Neural progenitor cell (in vitro differentiated cells): ENCODE measurements at regions not wholly inside any gene's neighbourhood (a gene's known extent, or its start where the extent isn't known, plus 50 kb on each side); places are given as distances from the start of the nearest gene placed in this dataset.
A peak's percentile ranks its signal among the peaks of the same experiment; 100 is the strongest.

Source experiments
- DNase-seq: peaks from one replicate; pipeline ENCODE4 v3.0.0-alpha.2; 2016; ENCODE audit warnings: low spot score
- H2AFZ ChIP-seq: fragments of 200-600 bp; sonication (generic); replicated peaks from 2 replicates; pipeline ENCODE4 v1.6.1; 2016; ENCODE audit warnings: antibody characterized with exemption
- H3F3A ChIP-seq: fragments of 200-600 bp; sonication (generic); 2 replicates; pipeline ENCODE4 v1.6.1; 2016; ENCODE audit warnings: antibody characterized with exemption, low read depth
- H3K27ac ChIP-seq: fragments of 200-600 bp; sonication (generic); 2 replicates; pipeline ENCODE4 v1.5.1; 2016; ENCODE audit warnings: mild to moderate bottlenecking
- H3K27me3 ChIP-seq: fragments of 200-600 bp; sonication (generic); 2 replicates; pipeline ENCODE4 v1.6.1; 2016; ENCODE audit warnings: mild to moderate bottlenecking, moderate library complexity
- H3K36me3 ChIP-seq: fragments of 200-600 bp; sonication (generic); 2 replicates; pipeline ENCODE4 v1.5.1; 2016
- H3K4me1 ChIP-seq: fragments of 200-600 bp; sonication (generic); 2 replicates; pipeline ENCODE4 v1.6.1; 2016; ENCODE audit warnings: mixed run types
- H3K4me2 ChIP-seq: fragments of 200-600 bp; sonication (generic); 2 replicates; pipeline ENCODE4 v1.6.1; 2016
- H3K4me3 ChIP-seq: fragments of 200-600 bp; sonication (generic); 2 replicates; pipeline ENCODE4 v1.5.1; 2016
- H3K79me2 ChIP-seq: fragments of 200-600 bp; sonication (generic); 2 replicates; pipeline ENCODE4 v1.6.1; 2016; ENCODE audit warnings: low read depth
- H3K9ac ChIP-seq: fragments of 200-600 bp; sonication (generic); 2 replicates; pipeline ENCODE4 v1.6.1; 2016
- H3K9me3 ChIP-seq: fragments of 200-600 bp; sonication (generic); 2 replicates; pipeline ENCODE4 v1.5.1; 2016; ENCODE audit warnings: low read depth
- H4K20me1 ChIP-seq: fragments of 200-600 bp; sonication (generic); 2 replicates; pipeline ENCODE4 v1.6.1; 2016; ENCODE audit warnings: low read depth
- H3K27ac Mint-ChIP-seq: 3 replicates; pipeline ENCODE4 v1.8.0; 2021; ENCODE audit warnings: mixed read lengths
- H3K27me3 Mint-ChIP-seq: 2 replicates; pipeline ENCODE4 v1.8.0; 2022; ENCODE audit warnings: low read depth, mild to moderate bottlenecking, inconsistent platforms, moderate library complexity, mixed read lengths; ENCODE audit not compliant: insufficient read depth
- H3K36me3 Mint-ChIP-seq: 3 replicates; pipeline ENCODE4 v1.8.0; 2021; ENCODE audit warnings: mixed read lengths
- H3K4me1 Mint-ChIP-seq: 3 replicates; pipeline ENCODE4 v1.8.0; 2021; ENCODE audit warnings: mixed read lengths
- H3K4me3 Mint-ChIP-seq: 3 replicates; pipeline ENCODE4 v1.8.0; 2021; ENCODE audit warnings: mild to moderate bottlenecking, moderate library complexity, mixed read lengths
- H3K9me3 Mint-ChIP-seq: 3 replicates; pipeline ENCODE4 v1.8.0; 2020; ENCODE audit warnings: mixed read lengths
- CTCF ChIP-seq: fragments of 200-600 bp; sonication (generic); IDR thresholded peaks from 2 replicates; pipeline ENCODE4 v1.5.1; 2017; ENCODE audit warnings: antibody characterized with exemption, mild to moderate bottlenecking
- EZH2 ChIP-seq: fragments of 200-600 bp; sonication (generic); IDR thresholded peaks from 2 replicates; pipeline ENCODE4 v1.6.1; 2017; ENCODE audit warnings: antibody characterized with exemption, mild to moderate bottlenecking, moderate library complexity
- EZH2phosphoT487 ChIP-seq: fragments of 200-600 bp; sonication (generic); IDR thresholded peaks from 2 replicates; pipeline ENCODE4 v1.6.1; 2017; ENCODE audit warnings: antibody characterized with exemption

- H3F3A ChIP-seq = no peaks in the 10 kb centered on the region
- H3K4me1 ChIP-seq = no peaks in the 10 kb centered on the region
- H3K4me3 ChIP-seq = no peak overlapping the region
- no peak overlapping the region for H3K4me2 ChIP-seq
- H3K36me3 Mint-ChIP-seq = no peaks in the 10 kb centered on the region
- H2AFZ ChIP-seq = no peak overlapping the region
- no peak overlapping the region for H3K9ac ChIP-seq
- no peak for TF ChIP-seq EZH2
- no peak for TF ChIP-seq EZH2phosphoT487
- no peak for TF ChIP-seq CTCF
- no peaks in the 10 kb centered on the region for H3K27me3 ChIP-seq
- DNase-seq = no peak
- H3K9me3 Mint-ChIP-seq = no peaks in the 10 kb centered on the region
- no peak overlapping the region for H3K27ac Mint-ChIP-seq
- no peaks in the 10 kb centered on the region for H3K4me1 Mint-ChIP-seq
- H3K36me3 ChIP-seq = no peaks in the 10 kb centered on the region
- no peaks in the 10 kb centered on the region for H3K27me3 Mint-ChIP-seq
- no peaks in the 10 kb centered on the region for H3K79me2 ChIP-seq
- H4K20me1 ChIP-seq = no peaks in the 10 kb centered on the region
- H3K27ac ChIP-seq = no peak overlapping the region
- no peaks in the 10 kb centered on the region for H3K9me3 ChIP-seq
- H3K4me3 Mint-ChIP-seq = no peak overlapping the region
These were observed 118.1 kb downstream of the RERGL start for GRCh38 chr12:17971850-17972249.

- Histone ChIP-seq H3F3A (no peaks in the 10 kb centered on the region), H3K27me3 (no peaks in the 10 kb centered on the region), H3K9me3 (no peaks in the 10 kb centered on the region), H3K4me1 (no peaks in the 10 kb centered on the region), H3K79me2 (no peaks in the 10 kb centered on the region), H3K36me3 (no peaks in the 10 kb centered on the region), H4K20me1 (no peaks in the 10 kb centered on the region), H3K4me2 (no peak overlapping the region), H2AFZ (no peak overlapping the region), H3K27ac (no peak overlapping the region), H3K9ac (no peak overlapping the region), H3K4me3 (no peak overlapping the region)
- Mint-ChIP-seq H3K27ac (no peak overlapping the region), H3K36me3 (no peaks in the 10 kb centered on the region), H3K9me3 (no peaks in the 10 kb centered on the region), H3K27me3 (no peaks in the 10 kb centered on the region), H3K4me1 (no peaks in the 10 kb centered on the region), H3K4me3 (no peak overlapping the region)
- TF ChIP-seq EZH2 (no peak), EZH2phosphoT487 (no peak), CTCF (no peak)
- DNase-seq = peak; percentile 6
These were observed 135.2 kb downstream of the RERGL start for GRCh38 chr12:17954788-17955187.

- no peak for TF ChIP-seq CTCF
- no peak for TF ChIP-seq EZH2
- no peak for TF ChIP-seq EZH2phosphoT487
- Mint-ChIP-seq H3K9me3 (no peaks in the 10 kb centered on the region), H3K27me3 (no peaks in the 10 kb centered on the region), H3K4me3 (no peak overlapping the region), H3K4me1 (no peaks in the 10 kb centered on the region), H3K27ac (no peak overlapping the region), H3K36me3 (no peaks in the 10 kb centered on the region)
- no peaks in the 10 kb centered on the region for H3K4me1 ChIP-seq
- no peak overlapping the region for H3K4me3 ChIP-seq
- H3F3A ChIP-seq = no peaks in the 10 kb centered on the region
- no peaks in the 10 kb centered on the region for H3K9me3 ChIP-seq
- no peaks in the 10 kb centered on the region for H3K79me2 ChIP-seq
- H2AFZ ChIP-seq = no peak overlapping the region
- no peaks in the 10 kb centered on the region for H3K27me3 ChIP-seq
- DNase-seq = no peak
- no peak overlapping the region for H3K4me2 ChIP-seq
- no peaks in the 10 kb centered on the region for H4K20me1 ChIP-seq
- H3K9ac ChIP-seq = no peak overlapping the region
- no peak overlapping the region for H3K27ac ChIP-seq
- H3K36me3 ChIP-seq = no peaks in the 10 kb centered on the region
These were observed 139.1 kb downstream of the RERGL start for GRCh38 chr12:17950898-17951297.
